Liver (tissue), 8 donors: ENCODE measurements at regions not wholly inside any gene's neighbourhood (a gene's known extent, or its start where the extent isn't known, plus 50 kb on each side); places are given as distances from the start of the nearest gene placed in this dataset.

Source experiments
- DNase-seq: peaks from one replicate; pipeline ENCODE4 v3.0.0-alpha.2; 2017; ENCODE audit warnings: low spot score
- H3K27ac ChIP-seq, 2 donors: one replicate each; pipeline ENCODE4 v1.7.0; 2013; ENCODE audit warnings: inconsistent platforms in 2 of 2, low read length in 2 of 2, control low read depth in 1 of 2, low read depth in 1 of 2, mild to moderate bottlenecking in 1 of 2
- H3K27me3 ChIP-seq, 4 donors: one replicate each; pipeline versions ENCODE4 v1.6.1 to v1.7.0; 2013; ENCODE audit warnings: low read length in 3 of 4, inconsistent platforms in 1 of 4, mild to moderate bottlenecking in 1 of 4, moderate library complexity in 1 of 4; ENCODE audit not compliant: control insufficient read depth in 4 of 4, insufficient read depth in 4 of 4
- H3K36me3 ChIP-seq, 4 donors: one replicate each; pipeline versions ENCODE4 v1.6.1 to v1.7.0; 2013; ENCODE audit warnings: low read length in 3 of 4, mild to moderate bottlenecking in 3 of 4, low read depth in 1 of 4, moderate library complexity in 1 of 4; ENCODE audit not compliant: control insufficient read depth in 4 of 4, insufficient read depth in 3 of 4
- H3K4me1 ChIP-seq, 4 donors: one replicate each; pipeline versions ENCODE4 v1.6.1 to v1.7.0; 2013; ENCODE audit warnings: low read length in 3 of 4, mild to moderate bottlenecking in 3 of 4, moderate library complexity in 1 of 4; ENCODE audit not compliant: control insufficient read depth in 4 of 4, insufficient read depth in 4 of 4
- H3K4me3 ChIP-seq, 3 donors: one replicate each; pipeline versions ENCODE4 v1.6.1 to v1.7.0; 2013; ENCODE audit warnings: low read length in 3 of 3, control low read depth in 1 of 3, low read depth in 1 of 3, mild to moderate bottlenecking in 1 of 3
- H3K9ac ChIP-seq, 2 donors: one replicate each; pipeline ENCODE4 v1.7.0; 2013; ENCODE audit warnings: low read length in 2 of 2, mild to moderate bottlenecking in 2 of 2, moderate library complexity in 2 of 2, control low read depth in 1 of 2, low read depth in 1 of 2
- H3K9me3 ChIP-seq, 4 donors: one replicate each; pipeline versions ENCODE4 v1.6.1 to v1.7.0; 2013; ENCODE audit warnings: low read length in 3 of 4; ENCODE audit not compliant: control insufficient read depth in 4 of 4
- ATF3 ChIP-seq: IDR thresholded peaks from 2 replicates; pipeline ENCODE4 v1.6.1; 2016; ENCODE audit warnings: antibody characterized with exemption
- CTCF ChIP-seq: fragments of 150-350 bp; IDR thresholded peaks from 2 replicates; pipeline ENCODE4 v1.5.1; 2017; ENCODE audit warnings: improper control_type of control experiment, low read depth, low read length; ENCODE audit not compliant: missing input control
- EGR1 ChIP-seq, 2 donors: IDR thresholded peaks; 2 replicates each; pipeline ENCODE4 v1.6.1; 2016 to 2018; ENCODE audit warnings: antibody characterized with exemption in 2 of 2, low read depth in 2 of 2
- FOXA1 ChIP-seq: IDR thresholded peaks from 2 replicates; pipeline ENCODE4 v1.6.1; 2016; ENCODE audit warnings: antibody characterized with exemption
- FOXA2 ChIP-seq: IDR thresholded peaks from 2 replicates; pipeline ENCODE4 v1.6.1; 2016; ENCODE audit warnings: antibody characterized with exemption
- GABPA ChIP-seq, 2 donors: IDR thresholded peaks in 1 of 2; conservative IDR thresholded peaks in 1 of 2; 2 replicates each; pipeline ENCODE4 v1.6.1; 2016; ENCODE audit warnings: antibody characterized with exemption in 2 of 2, mild to moderate bottlenecking in 1 of 2, moderate library complexity in 1 of 2
- HNF4A ChIP-seq, 2 donors: conservative IDR thresholded peaks; 2 replicates each; pipeline ENCODE4 v1.6.1; 2016; ENCODE audit warnings: antibody characterized with exemption in 2 of 2, mild to moderate bottlenecking in 2 of 2
- HNF4G ChIP-seq: IDR thresholded peaks from 2 replicates; pipeline ENCODE4 v1.6.1; 2016; ENCODE audit warnings: antibody characterized with exemption
- JUND ChIP-seq, 2 donors: IDR thresholded peaks; 2 replicates each; pipeline ENCODE4 v1.6.1; 2016; ENCODE audit warnings: antibody characterized with exemption in 2 of 2
- NR2F2 ChIP-seq: IDR thresholded peaks from 2 replicates; pipeline ENCODE4 v1.6.1; 2016; ENCODE audit warnings: antibody characterized with exemption
- RAD21 ChIP-seq, 2 donors: IDR thresholded peaks; 2 replicates each; pipeline ENCODE4 v1.6.1; 2016; ENCODE audit warnings: antibody characterized with exemption in 2 of 2, mild to moderate bottlenecking in 2 of 2
- REST ChIP-seq: IDR thresholded peaks from 2 replicates; pipeline ENCODE4 v1.6.1; 2016; ENCODE audit warnings: antibody characterized with exemption, mild to moderate bottlenecking
- SP1 ChIP-seq: IDR thresholded peaks from 2 replicates; pipeline ENCODE4 v1.6.1; 2018; ENCODE audit warnings: antibody characterized with exemption, mild to moderate bottlenecking
- TAF1 ChIP-seq: conservative IDR thresholded peaks from 2 replicates; pipeline ENCODE4 v1.6.1; 2016; ENCODE audit warnings: antibody characterized with exemption, mild to moderate bottlenecking
- YY1 ChIP-seq: IDR thresholded peaks from 2 replicates; pipeline ENCODE4 v1.6.1; 2016; ENCODE audit warnings: antibody characterized with exemption, mild to moderate bottlenecking
- WGBS: extraction: QIAGEN DNeasy Blood & Tissue Kit; methylation state at CpG from one replicate; pipeline ENCODE4 v1.1.7; 2013; 5-methylcytosine and 5-hydroxymethylcytosine counted together
- TF ChIP-seq, protein P1 (sequence below): IDR thresholded peaks from 2 replicates; pipeline ENCODE4 v1.6.1; 2016; ENCODE audit warnings: antibody characterized with exemption
- donor health status: healthy.
- donor health status: healthy.
- donor health status: healthy.
- donor health status: healthy.
- donor health status: healthy.

GRCh38 chr2:88852753-88853402 is 161.4 kb downstream of the RPIA start:
- no peak for DNase-seq
- no peaks in the 10 kb centered on the region for H3K9me3 ChIP-seq
- no peak overlapping the region for H3K27ac ChIP-seq

GRCh38 chr2:88853403-88853790 is 161.9 kb downstream of the RPIA start:
- no peak for TF ChIP-seq HNF4G
- TF ChIP-seq TAF1 = no peak
- no peak for TF ChIP-seq FOXA1
- no peak for TF ChIP-seq CTCF
- no peak for TF ChIP-seq NR2F2
- TF ChIP-seq EGR1 (IDR thresholded peaks at IDR 0.05; ENCODE audit: low read depth in 2 of 2) = no peak
- TF ChIP-seq FOXA2 = no peak
- no peak for TF ChIP-seq JUND (IDR thresholded peaks at IDR 0.05)
- TF ChIP-seq, protein P1, sequence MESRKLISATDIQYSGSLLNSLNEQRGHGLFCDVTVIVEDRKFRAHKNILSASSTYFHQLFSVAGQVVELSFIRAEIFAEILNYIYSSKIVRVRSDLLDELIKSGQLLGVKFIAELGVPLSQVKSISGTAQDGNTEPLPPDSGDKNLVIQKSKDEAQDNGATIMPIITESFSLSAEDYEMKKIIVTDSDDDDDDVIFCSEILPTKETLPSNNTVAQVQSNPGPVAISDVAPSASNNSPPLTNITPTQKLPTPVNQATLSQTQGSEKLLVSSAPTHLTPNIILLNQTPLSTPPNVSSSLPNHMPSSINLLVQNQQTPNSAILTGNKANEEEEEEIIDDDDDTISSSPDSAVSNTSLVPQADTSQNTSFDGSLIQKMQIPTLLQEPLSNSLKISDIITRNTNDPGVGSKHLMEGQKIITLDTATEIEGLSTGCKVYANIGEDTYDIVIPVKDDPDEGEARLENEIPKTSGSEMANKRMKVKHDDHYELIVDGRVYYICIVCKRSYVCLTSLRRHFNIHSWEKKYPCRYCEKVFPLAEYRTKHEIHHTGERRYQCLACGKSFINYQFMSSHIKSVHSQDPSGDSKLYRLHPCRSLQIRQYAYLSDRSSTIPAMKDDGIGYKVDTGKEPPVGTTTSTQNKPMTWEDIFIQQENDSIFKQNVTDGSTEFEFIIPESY = no peak
- TF ChIP-seq REST = no peak
- no peak for TF ChIP-seq SP1
- TF ChIP-seq YY1 = no peak
- TF ChIP-seq GABPA (IDR thresholded peaks at IDR 0.05 in 1 of 2, conservative IDR thresholded peaks at IDR 0.05 in 1 of 2) = no peak
- no peak for TF ChIP-seq HNF4A (conservative IDR thresholded peaks at IDR 0.05)
- peaks cover 0 to 4% (median 0%) of the 10 kb centered on the region in 4 donors for H3K27me3 ChIP-seq
- no peak for DNase-seq
- WGBS = 69% methylated on average over 2 of the region's 2 CpGs
- H3K27ac ChIP-seq = no peak overlapping the region
- H3K9ac ChIP-seq = no peak overlapping the region
- H3K36me3 ChIP-seq = no peaks in the 10 kb centered on the region
- no peak overlapping the region for H3K4me3 ChIP-seq
- no peaks in the 10 kb centered on the region for H3K4me1 ChIP-seq
- no peaks in the 10 kb centered on the region for H3K9me3 ChIP-seq

More at GRCh38 chr2:88852753-88853402, 161.4 kb downstream of the RPIA start:
- no peaks in the 10 kb centered on the region for H3K36me3 ChIP-seq
- no peak overlapping the region for H3K4me3 ChIP-seq
- H3K4me1 ChIP-seq = no peaks in the 10 kb centered on the region
- H3K9ac ChIP-seq = no peak overlapping the region
- WGBS = 84% methylated on average over 3 of the region's 3 CpGs
- H3K27me3 ChIP-seq = peaks cover 0 to 4% (median under 1%) of the 10 kb centered on the region in 4 donors
- TF ChIP-seq RAD21 (IDR thresholded peaks at IDR 0.05) (no peak), HNF4G (no peak), JUND (IDR thresholded peaks at IDR 0.05) (no peak), ATF3 (no peak)
